ENCODE measurements at regions not wholly inside any gene's neighbourhood (a gene's known extent, or its start where the extent isn't known, plus 50 kb on each side); places are given as distances from the start of the nearest gene placed in this dataset.

- TF ChIP-seq TAF1 (IDR thresholded peaks at IDR 0.05; ENCODE audit: borderline replicate concordance, low read depth, low read length) = no peak
- no peak for TF ChIP-seq POLR2A (IDR thresholded peaks at IDR 0.05; ENCODE audit: low read depth, low read length)
- no peak for TF ChIP-seq POLR2AphosphoS5 (IDR thresholded peaks at IDR 0.05; ENCODE audit: low read depth, low read length)
Measured at GRCh38 chrX:39669668-39670067, 428.1 kb downstream of the BCOR start.

All from GM12892 (cell line).